ENCODE measurements at regions not wholly inside any gene's neighbourhood (a gene's known extent, or its start where the extent isn't known, plus 50 kb on each side); places are given as distances from the start of the nearest gene placed in this dataset.

DNA sequence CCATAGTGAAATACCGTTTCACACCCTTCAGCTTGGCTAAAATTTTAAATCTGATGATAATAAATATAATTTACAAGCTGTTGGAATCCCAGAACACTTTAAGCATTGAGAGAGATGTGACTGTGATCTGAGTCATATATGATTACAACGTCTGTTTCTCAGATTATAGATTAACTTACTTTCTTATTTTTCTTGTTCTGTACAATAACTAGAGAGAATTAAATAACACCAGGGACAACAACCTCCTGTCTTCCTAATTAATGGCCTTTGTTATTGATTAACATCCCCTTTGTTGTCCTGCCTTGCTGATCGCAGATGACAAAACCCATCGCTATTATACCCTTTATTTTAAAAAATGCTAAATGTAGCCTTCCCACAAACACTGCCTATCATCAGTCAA is 87.8 kb upstream of the EZR start:
- Histone ChIP-seq H3K9me3 (peaks cover 5 to 22% of the 10 kb centered on the region in 2 donors), H3K4me3 (no peak overlapping the region), H3K27ac (no peak overlapping the region), H3K27me3 (no peaks in the 10 kb centered on the region), H3K4me1 (no peaks in the 10 kb centered on the region), H3K36me3 (no peaks in the 10 kb centered on the region)
- TF ChIP-seq, protein P1, sequence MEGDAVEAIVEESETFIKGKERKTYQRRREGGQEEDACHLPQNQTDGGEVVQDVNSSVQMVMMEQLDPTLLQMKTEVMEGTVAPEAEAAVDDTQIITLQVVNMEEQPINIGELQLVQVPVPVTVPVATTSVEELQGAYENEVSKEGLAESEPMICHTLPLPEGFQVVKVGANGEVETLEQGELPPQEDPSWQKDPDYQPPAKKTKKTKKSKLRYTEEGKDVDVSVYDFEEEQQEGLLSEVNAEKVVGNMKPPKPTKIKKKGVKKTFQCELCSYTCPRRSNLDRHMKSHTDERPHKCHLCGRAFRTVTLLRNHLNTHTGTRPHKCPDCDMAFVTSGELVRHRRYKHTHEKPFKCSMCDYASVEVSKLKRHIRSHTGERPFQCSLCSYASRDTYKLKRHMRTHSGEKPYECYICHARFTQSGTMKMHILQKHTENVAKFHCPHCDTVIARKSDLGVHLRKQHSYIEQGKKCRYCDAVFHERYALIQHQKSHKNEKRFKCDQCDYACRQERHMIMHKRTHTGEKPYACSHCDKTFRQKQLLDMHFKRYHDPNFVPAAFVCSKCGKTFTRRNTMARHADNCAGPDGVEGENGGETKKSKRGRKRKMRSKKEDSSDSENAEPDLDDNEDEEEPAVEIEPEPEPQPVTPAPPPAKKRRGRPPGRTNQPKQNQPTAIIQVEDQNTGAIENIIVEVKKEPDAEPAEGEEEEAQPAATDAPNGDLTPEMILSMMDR (IDR thresholded peaks at IDR 0.05), result no peak
- DNase-seq (ENCODE audit: low spot score), result no peak

GRCh38 chr6:158905277-158905676 is 86.1 kb upstream of the EZR start:
- peaks cover 5 to 22% of the 10 kb centered on the region in 2 donors for H3K9me3 ChIP-seq
- H3K27ac ChIP-seq, result no peak overlapping the region
- H3K36me3 ChIP-seq, result no peaks in the 10 kb centered on the region
- no peak overlapping the region for H3K4me3 ChIP-seq
- H3K4me1 ChIP-seq, result no peaks in the 10 kb centered on the region
- TF ChIP-seq, protein P1 (IDR thresholded peaks at IDR 0.05), result no peak
- H3K27me3 ChIP-seq, result no peaks in the 10 kb centered on the region
- DNase-seq (ENCODE audit: low spot score), result no peak

DNA sequence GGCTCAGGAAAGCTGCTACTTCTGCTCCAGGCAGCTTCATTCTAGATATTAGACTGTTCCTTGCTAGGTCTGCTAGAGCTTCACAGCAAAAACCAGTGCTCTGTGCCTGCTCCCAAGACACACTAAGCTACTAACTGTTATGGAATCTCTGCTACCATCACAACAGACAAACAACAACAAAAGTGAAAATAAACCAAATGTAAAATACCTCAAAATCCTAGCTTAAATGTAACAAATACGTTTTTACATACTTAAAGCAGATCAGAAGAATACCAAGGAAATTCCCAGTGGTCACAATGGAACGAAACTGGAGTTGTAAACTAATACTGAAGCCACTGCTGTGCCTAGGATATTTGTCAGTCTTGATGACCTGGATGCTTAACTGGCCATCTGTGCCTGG is 84.6 kb upstream of the EZR start:
- no peak for DNase-seq (ENCODE audit: low spot score)
- Histone ChIP-seq H3K27me3 (no peaks in the 10 kb centered on the region), H3K4me1 (no peaks in the 10 kb centered on the region), H3K27ac (no peak overlapping the region), H3K36me3 (no peaks in the 10 kb centered on the region), H3K4me3 (no peak overlapping the region), H3K9me3 (peaks cover 5 to 22% of the 10 kb centered on the region in 2 donors)
- TF ChIP-seq, protein P1 (IDR thresholded peaks at IDR 0.05), result no peak

DNA sequence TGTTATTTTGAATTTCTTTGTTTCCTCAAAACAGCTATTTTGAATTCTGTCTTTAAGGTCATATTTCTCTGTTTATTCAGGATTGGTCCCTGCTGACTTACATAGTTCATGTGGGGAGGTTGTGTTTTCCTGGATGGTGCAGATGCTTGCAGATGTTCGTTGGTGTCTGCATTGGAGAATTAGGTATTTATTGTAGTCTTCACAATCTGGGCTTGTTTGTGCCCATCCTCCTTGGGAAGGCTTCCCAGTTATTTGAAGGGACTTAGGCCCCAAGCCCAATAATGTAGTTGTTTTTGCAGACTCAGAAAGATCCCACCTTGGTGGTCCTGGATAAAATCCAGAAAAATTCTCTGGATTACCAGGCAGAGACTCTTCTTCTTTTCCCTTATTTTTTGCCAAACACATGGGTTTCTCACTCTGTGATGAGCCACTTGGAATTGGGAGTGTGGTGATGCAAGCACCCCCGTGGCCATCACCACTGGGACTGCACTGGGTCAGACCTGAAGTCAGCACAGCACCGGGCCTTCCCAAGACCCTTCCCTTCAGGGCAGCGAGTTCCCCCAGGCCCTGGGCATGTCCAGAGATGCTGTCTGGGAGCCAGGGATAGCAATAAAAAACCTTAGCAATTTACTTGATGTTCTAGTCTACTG is 81.6 kb upstream of the EZR start:
- H3K4me3 ChIP-seq, result no peak overlapping the region
- no peaks in the 10 kb centered on the region for H3K27me3 ChIP-seq
- no peaks in the 10 kb centered on the region for H3K36me3 ChIP-seq
- H3K9me3 ChIP-seq, result peaks cover 5 to 14% of the 10 kb centered on the region in 2 donors
- no peak overlapping the region for H3K27ac ChIP-seq
- DNase-seq (ENCODE audit: low spot score), result no peak
- TF ChIP-seq, protein P1 (IDR thresholded peaks at IDR 0.05), result no peak
- no peaks in the 10 kb centered on the region for H3K4me1 ChIP-seq

- TF ChIP-seq, protein P1 (IDR thresholded peaks at IDR 0.05), result no peak
- DNase-seq (ENCODE audit: low spot score), result no peak
These were observed 78.1 kb upstream of the EZR start for GRCh38 chr6:158897236-158897635.

DNA sequence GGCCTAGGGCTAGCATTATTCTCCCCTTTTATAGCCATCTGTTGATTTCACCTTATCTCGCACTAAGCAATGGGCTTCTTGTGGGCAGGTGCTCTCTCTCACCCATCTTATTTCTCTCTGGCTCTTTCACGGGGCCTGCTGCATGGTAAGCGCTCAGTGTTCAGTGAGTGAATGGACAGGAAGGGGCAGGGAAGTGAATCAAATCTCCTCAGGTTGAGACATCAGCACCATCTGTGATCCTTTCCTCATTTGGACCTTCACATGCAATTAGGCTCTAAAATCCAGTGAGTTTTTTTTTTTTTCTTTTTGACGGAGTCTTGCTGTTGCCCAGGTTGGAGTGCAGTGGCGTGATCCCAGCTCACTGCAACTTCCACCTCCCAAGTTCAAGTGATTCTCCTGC is 76.5 kb upstream of the EZR start:
- Histone ChIP-seq H3K36me3 (no peaks in the 10 kb centered on the region), H3K27me3 (no peaks in the 10 kb centered on the region), H3K9me3 (no peaks in the 10 kb centered on the region), H3K27ac (no peak overlapping the region), H3K4me1 (no peaks in the 10 kb centered on the region), H3K4me3 (no peak overlapping the region)
- TF ChIP-seq, protein P1 (IDR thresholded peaks at IDR 0.05), result no peak
- DNase-seq (ENCODE audit: low spot score), result no peak

More at GRCh38 chr6:158897236-158897635, 78.1 kb upstream of the EZR start:
- Histone ChIP-seq H3K36me3 (no peaks in the 10 kb centered on the region), H3K9me3 (no peaks in the 10 kb centered on the region), H3K27ac (no peak overlapping the region), H3K27me3 (no peaks in the 10 kb centered on the region), H3K4me1 (no peaks in the 10 kb centered on the region), H3K4me3 (no peak overlapping the region)

Data from right atrium auricular region (tissue), 2 donors.